Fibroblast of lung (primary cell): ENCODE measurements at regions not wholly inside any gene's neighbourhood (a gene's known extent, or its start where the extent isn't known, plus 50 kb on each side); places are given as distances from the start of the nearest gene placed in this dataset.
A peak's percentile ranks its signal among the peaks of the same experiment; 100 is the strongest.

Source experiments
- DNase-seq, 2 donors: peaks; one replicate each; pipeline versions ENCODE4 v3.0.0 to v3.0.0-alpha.2; 2010; ENCODE audit warnings: low read depth in 2 of 2
- H2AFZ ChIP-seq: 2 replicates; pipeline ENCODE4 v1.5.1; 2012; ENCODE audit warnings: low read length, control low read depth, inconsistent platforms
- H3K27ac ChIP-seq: 2 replicates; pipeline ENCODE4 v1.5.1; 2011; ENCODE audit warnings: low read length, control low read depth; ENCODE audit not compliant: insufficient read depth
- H3K27me3 ChIP-seq: 2 replicates; pipeline ENCODE4 v1.5.1; 2011; ENCODE audit warnings: mild to moderate bottlenecking, low read length; ENCODE audit not compliant: control insufficient read depth, insufficient read depth
- H3K36me3 ChIP-seq: 2 replicates; pipeline ENCODE4 v1.5.1; 2011; ENCODE audit warnings: low read length; ENCODE audit not compliant: control insufficient read depth, insufficient read depth
- H3K4me1 ChIP-seq: 2 replicates; pipeline ENCODE4 v1.5.1; 2011; ENCODE audit warnings: low read length; ENCODE audit not compliant: control insufficient read depth, insufficient read depth; ENCODE audit errors: extremely low read depth
- H3K4me2 ChIP-seq: 2 replicates; pipeline ENCODE4 v1.5.1; 2011; ENCODE audit warnings: low read length, control low read depth; ENCODE audit not compliant: insufficient read depth; ENCODE audit errors: extremely low read depth
- H3K4me3 ChIP-seq, 4 experiments: fragments of 200-600 bp in 1 of 4; sonication (generic) in 1 of 4; replicated peaks in 1 of 4; 2 replicates each; pipeline ENCODE4 v1.5.1; 2011 to 2016; ENCODE audit warnings: low read length in 4 of 4, low read depth in 3 of 4, mild to moderate bottlenecking in 3 of 4, control low read depth in 2 of 4, inconsistent platforms in 1 of 4, mixed read lengths in 1 of 4; ENCODE audit not compliant: insufficient read depth in 1 of 4; ENCODE audit errors: control extremely low read depth in 1 of 4
- H3K79me2 ChIP-seq: 2 replicates; pipeline ENCODE4 v1.5.1; 2012; ENCODE audit warnings: mild to moderate bottlenecking, low read length, inconsistent platforms; ENCODE audit not compliant: control insufficient read depth, insufficient read depth
- H3K9ac ChIP-seq: 2 replicates; pipeline ENCODE4 v1.5.1; 2011; ENCODE audit warnings: mild to moderate bottlenecking, low read length, control low read depth; ENCODE audit not compliant: insufficient read depth
- H3K9me3 ChIP-seq: 2 replicates; pipeline ENCODE4 v1.5.1; 2012; ENCODE audit warnings: low read depth, low read length; ENCODE audit not compliant: control insufficient read depth, insufficient read depth
- H4K20me1 ChIP-seq: 2 replicates; pipeline ENCODE4 v1.5.1; 2011; ENCODE audit warnings: low read length; ENCODE audit not compliant: control insufficient read depth, insufficient read depth; ENCODE audit errors: extremely low read depth
- CTCF ChIP-seq, 2 donors: IDR thresholded peaks in 1 of 2; conservative IDR thresholded peaks in 1 of 2; 1 replicate in 1 of 2; 2 replicates in 1 of 2; pipeline ENCODE4 v1.5.1; 2011 to 2012; ENCODE audit warnings: low read length in 2 of 2, control low read depth in 1 of 2, inconsistent platforms in 1 of 2, low read depth in 1 of 2, mild to moderate bottlenecking in 1 of 2
- EZH2 ChIP-seq: IDR thresholded peaks from 2 replicates; pipeline ENCODE4 v1.5.1; 2012; ENCODE audit warnings: low read length, control low read depth, mild to moderate bottlenecking; ENCODE audit errors: missing control alignments

GRCh38 chr3:82834098-82834497 lies 1072.7 kb upstream of the GBE1 start:
- no peak for TF ChIP-seq CTCF (conservative IDR thresholded peaks at IDR 0.05 in 1 of 2, IDR thresholded peaks at IDR 0.05 in 1 of 2; ENCODE audit: low read depth in 1 of 2, low read length in 2 of 2)
- Histone ChIP-seq H3K4me2 (no peak overlapping the region), H2AFZ (no peak overlapping the region), H3K9ac (no peak overlapping the region), H3K27me3 (no peaks in the 10 kb centered on the region), H3K4me3 (no peak overlapping the region), H3K79me2 (no peaks in the 10 kb centered on the region), H3K9me3 (no peaks in the 10 kb centered on the region), H3K27ac (no peak overlapping the region), H4K20me1 (no peaks in the 10 kb centered on the region), H3K36me3 (no peaks in the 10 kb centered on the region), H3K4me1 (no peaks in the 10 kb centered on the region)
- DNase-seq: no peak

GRCh38 chr3:82824491-82824890 lies 1063.0 kb upstream of the GBE1 start:
- H2AFZ ChIP-seq: no peak overlapping the region
- no peaks in the 10 kb centered on the region for H3K79me2 ChIP-seq
- TF ChIP-seq EZH2: no peak
- no peak for TF ChIP-seq CTCF (conservative IDR thresholded peaks at IDR 0.05 in 1 of 2, IDR thresholded peaks at IDR 0.05 in 1 of 2; ENCODE audit: low read depth in 1 of 2, low read length in 2 of 2)
- no peaks in the 10 kb centered on the region for H4K20me1 ChIP-seq
- no peaks in the 10 kb centered on the region for H3K36me3 ChIP-seq
- no peaks in the 10 kb centered on the region for H3K9me3 ChIP-seq
- no peaks in the 10 kb centered on the region for H3K4me1 ChIP-seq
- H3K9ac ChIP-seq: no peak overlapping the region
- peak in 1 of 2 donors; percentile 65 for DNase-seq
- H3K27me3 ChIP-seq: no peaks in the 10 kb centered on the region
- H3K4me2 ChIP-seq: no peak overlapping the region
- H3K27ac ChIP-seq: no peak overlapping the region
- no peak overlapping the region for H3K4me3 ChIP-seq

GRCh38 chr3:82816086-82816485 lies 1054.6 kb upstream of the GBE1 start:
- no peak for TF ChIP-seq EZH2
- no peak for TF ChIP-seq CTCF (conservative IDR thresholded peaks at IDR 0.05 in 1 of 2, IDR thresholded peaks at IDR 0.05 in 1 of 2; ENCODE audit: low read depth in 1 of 2, low read length in 2 of 2)
- H3K27me3 ChIP-seq: no peaks in the 10 kb centered on the region
- H3K79me2 ChIP-seq: no peaks in the 10 kb centered on the region
- no peaks in the 10 kb centered on the region for H4K20me1 ChIP-seq
- H2AFZ ChIP-seq: no peak overlapping the region
- no peaks in the 10 kb centered on the region for H3K4me1 ChIP-seq
- no peaks in the 10 kb centered on the region for H3K9me3 ChIP-seq
- no peaks in the 10 kb centered on the region for H3K36me3 ChIP-seq
- H3K27ac ChIP-seq: no peak overlapping the region
- no peak overlapping the region for H3K4me3 ChIP-seq
- H3K4me2 ChIP-seq: no peak overlapping the region
- no peak overlapping the region for H3K9ac ChIP-seq
- DNase-seq: peak in 1 of 2 donors; percentile 2
